ENCODE measurements at regions not wholly inside any gene's neighbourhood (a gene's known extent, or its start where the extent isn't known, plus 50 kb on each side); places are given as distances from the start of the nearest gene placed in this dataset.

DNA sequence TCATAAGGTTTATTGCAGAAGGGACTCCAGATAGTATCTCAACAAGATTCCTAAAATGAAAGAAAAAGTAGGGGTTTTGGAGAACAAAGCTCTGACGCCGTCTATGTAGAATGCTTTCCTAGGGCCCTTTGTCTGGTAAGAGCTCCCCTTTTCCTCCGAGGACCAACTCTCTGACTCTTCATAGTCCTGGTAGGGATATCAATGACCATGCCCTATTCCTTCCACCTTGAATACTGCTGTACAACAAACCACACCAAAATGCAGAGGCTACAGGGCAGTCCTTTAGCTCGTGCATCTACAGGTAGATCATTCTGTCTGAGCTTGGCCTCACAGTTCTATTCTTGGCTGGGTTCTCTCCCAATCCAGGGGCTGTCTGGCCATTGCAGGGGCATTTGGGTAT lies 190.3 kb downstream of the WDR11 start:
- no peak for DNase-seq

DNA sequence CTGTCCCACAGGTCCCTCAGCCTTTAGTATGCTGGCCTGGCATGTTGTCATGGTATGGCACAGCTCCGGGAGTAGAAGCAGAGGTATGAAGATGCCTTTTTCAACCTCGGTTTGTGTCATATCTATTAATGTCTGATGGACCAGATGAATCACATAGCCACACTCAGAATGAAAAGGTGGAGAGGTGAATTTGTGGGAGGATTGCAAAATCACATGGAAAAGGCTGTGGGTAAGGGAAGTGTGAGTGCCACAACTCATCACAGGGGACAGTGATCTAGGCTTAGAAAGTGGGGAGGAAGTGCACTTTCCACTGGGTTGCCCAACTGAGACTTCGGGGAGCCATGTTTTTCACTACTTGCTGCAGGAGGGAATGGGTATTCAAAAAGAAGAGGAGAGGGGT lies 190.7 kb downstream of the WDR11 start:
- no peak for DNase-seq

GRCh38 chr10:121042342-121042741 lies 191.2 kb downstream of the WDR11 start:
- DNase-seq = no peak

- DNase-seq = no peak
These were observed 192.1 kb downstream of the WDR11 start for GRCh38 chr10:121043124-121043849.

- DNase-seq = no peak
These were observed 197.6 kb downstream of the WDR11 start for GRCh38 chr10:121048749-121049148.

DNA sequence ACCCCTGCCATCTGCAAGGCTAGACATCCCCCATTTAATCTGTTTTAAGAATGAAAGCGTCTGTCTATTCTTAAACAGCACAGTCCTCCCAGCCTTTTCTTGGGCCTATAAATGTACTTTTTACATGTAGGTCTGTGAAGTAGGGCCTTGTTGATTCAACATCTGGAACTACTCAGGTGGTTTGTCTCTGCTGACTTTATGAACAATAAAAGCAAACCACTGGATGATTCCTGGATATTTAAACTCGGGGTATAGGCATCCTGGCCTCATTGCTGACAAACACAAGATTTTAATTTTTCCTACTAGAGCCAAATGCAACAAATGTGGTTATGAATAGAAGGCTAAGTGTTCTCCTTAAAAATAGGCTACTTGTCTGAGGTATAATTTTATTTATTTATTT lies 198.3 kb downstream of the WDR11 start:
- no peak for DNase-seq

DNA sequence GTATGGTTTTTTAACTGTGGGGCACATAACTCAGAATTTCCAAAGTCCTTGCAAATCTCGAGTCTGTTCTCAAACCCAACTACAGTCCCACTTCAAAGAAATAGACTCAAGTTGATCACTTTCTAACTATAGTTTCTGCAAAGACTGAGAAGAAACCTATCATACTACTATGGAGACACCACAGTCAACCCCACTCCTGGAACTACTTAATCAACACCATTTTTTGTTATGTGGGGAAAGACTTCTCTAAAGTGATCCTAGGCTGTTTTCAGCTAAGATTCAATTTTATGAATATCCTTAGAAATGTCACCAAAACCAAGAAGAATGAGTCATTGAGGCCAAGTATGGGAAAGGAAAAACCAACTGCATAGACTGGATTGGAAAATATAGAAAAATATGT lies 198.8 kb downstream of the WDR11 start:
- DNase-seq = no peak

DNA sequence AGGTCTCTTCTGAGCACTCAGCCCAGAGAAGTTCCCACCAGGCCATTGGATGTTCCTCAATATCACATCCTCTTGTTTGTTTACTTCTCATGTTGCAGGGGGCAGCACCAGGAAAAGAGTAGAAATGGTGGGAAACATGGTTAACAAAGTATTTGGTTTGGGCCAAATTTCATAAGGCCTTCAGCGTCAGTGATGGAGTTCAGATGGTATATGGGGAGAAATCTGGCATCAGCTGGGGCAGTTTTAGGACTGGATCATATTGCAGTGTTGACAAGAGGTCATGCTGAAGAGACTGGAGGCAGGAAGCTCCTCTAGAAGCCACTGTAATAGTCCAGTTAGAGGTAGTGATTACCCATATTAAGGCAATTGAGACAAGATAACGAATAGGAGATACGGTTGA lies 200.0 kb downstream of the WDR11 start:
- no peak for DNase-seq

- no peak for DNase-seq
These were observed 200.6 kb downstream of the WDR11 start for GRCh38 chr10:121051696-121052279.

GRCh38 chr10:121053151-121053550 lies 202.0 kb downstream of the WDR11 start:
- no peak for DNase-seq

GRCh38 chr10:121054874-121055273 lies 203.7 kb downstream of the WDR11 start:
- no peak for DNase-seq

- DNase-seq = no peak
These were observed 206.1 kb downstream of the WDR11 start for GRCh38 chr10:121057269-121057668.

DNA sequence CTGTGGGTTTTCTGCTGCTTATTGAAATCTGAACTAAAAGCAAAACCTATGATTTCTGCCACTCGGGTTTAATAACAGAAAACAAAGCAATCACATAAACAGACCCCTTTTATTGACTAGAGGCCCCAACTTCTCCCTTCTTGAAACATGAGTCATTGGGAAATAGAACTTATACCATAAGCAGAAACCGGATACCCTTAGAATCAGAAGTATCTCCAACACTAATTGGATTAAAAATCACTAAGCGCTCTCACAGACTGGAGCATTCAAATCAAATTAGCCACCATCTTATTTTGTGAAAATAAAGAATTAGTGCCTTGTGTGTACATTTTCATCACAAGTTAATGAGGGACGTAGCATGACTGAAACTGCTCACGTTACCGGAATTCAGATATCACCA lies 206.9 kb downstream of the WDR11 start:
- DNase-seq = no peak

DNA sequence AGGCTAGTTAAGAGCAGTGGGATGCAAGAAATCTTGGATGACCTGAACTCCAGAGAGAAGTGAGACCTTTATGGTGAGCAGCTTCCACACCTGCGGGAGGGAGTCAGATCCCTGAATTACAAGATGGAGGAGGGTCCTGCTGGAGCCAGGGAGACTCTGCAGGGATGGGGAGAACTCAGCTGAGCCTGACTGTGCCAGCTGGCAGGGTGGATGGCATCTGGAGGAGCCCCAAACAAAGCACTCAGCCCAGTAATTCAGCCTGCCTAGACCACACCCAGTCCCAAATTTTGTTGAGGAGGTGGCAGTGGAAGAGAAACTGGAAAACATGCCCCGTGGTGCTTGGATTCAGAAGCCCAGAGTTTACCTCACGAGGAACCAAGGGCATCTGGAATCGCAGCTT lies 208.2 kb downstream of the WDR11 start:
- DNase-seq = no peak

- DNase-seq = no peak
These were observed 211.0 kb downstream of the WDR11 start for GRCh38 chr10:121062115-121062514.

- DNase-seq = no peak
These were observed 212.6 kb downstream of the WDR11 start for GRCh38 chr10:121063744-121064143.

DNA sequence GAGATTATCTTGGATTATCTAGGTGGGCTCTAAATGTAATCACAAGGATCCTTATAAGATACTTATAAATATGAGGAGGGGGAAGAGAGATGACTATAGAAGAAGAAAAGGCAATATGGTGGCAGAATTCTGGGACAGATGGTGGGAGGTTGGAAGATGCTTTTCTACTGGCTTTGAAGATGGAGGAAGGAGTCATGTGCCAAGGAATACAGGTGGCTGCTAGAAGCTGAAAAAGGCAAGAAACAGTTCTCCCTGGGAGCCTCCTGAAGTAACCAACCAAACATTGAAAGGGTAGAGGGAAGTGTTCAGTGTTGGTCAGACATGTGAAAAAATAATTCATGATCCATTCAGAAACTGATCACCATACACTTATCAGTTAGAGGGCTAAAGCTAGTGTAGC lies 213.3 kb downstream of the WDR11 start:
- DNase-seq = no peak

- no peak for DNase-seq
These were observed 214.2 kb downstream of the WDR11 start for GRCh38 chr10:121065330-121065729.

DNA sequence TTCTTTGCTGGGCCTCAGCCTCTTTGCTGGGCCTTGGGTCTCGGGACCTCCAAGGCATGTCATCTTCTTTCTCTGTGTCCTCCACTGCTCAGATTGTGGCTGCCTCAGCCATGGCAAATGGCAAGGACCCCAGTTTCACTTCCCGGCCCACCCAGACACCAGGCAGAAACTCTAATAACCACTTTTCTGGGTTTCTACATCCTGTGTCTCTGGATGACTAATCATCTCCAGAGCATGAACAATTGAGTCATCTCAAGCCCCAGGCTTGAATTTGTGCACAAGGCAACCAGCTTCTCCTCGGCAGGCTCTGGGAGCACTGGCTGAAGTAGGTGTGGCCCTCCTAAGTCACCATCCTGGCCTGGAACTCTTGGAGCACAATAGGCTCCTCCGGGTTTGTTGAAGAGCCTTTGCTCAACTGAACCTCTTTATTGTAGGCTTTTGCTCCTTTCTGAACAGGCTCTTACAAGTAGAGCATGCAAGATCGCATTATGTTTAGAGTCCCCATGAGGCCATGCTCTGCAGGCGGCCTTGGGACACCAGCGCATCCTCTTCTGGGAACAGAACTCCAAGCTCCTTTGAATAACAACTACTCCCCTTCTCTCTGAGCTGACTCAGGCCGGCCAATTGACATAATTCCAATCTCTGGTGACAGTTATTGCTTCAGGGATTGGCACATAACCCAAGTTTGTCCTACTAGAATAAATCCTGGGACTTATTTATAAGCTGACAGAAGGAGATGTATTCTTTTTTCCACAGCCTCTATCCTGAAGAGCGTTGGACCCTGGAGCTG lies 218.1 kb downstream of the WDR11 start:
- no peak for DNase-seq

DNA sequence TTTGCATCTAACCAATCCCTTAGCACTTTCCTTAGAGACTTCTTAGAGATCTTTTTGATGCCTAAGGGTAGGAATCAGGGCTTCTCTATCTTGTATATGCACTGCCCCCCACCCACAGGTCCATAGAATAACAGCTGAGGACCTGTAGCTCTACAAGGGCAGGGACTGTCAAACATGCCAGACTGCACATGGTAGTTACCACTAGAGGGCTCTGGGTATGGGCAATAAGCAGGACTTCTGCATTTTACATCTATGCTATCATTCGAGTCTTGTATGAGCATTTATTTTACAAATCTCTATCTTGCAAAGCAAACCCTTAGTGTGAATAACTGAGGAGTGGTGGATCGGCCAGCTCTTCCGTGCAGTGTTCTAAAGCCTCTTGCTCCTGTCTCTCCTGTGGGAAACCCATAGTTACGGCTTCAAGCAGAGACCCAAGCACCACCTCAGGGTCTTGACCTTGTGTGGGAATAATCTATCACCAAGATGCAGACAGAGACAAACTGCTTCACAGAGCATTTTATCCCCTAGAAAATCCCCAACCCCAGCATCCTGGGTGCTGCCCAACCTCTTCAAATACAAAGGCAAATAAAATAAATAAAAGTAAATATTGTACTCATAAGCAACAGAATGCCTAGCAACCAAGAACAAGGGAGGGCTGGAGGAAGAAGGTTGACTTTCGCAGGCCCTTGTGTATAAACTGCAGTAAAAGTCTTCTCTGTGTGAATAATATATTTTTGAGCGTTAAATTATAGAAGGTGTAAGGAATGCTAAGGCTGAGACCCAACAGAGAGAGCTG lies 219.3 kb downstream of the WDR11 start:
- DNase-seq = no peak

- DNase-seq = no peak
These were observed 220.7 kb downstream of the WDR11 start for GRCh38 chr10:121071901-121072300.

DNA sequence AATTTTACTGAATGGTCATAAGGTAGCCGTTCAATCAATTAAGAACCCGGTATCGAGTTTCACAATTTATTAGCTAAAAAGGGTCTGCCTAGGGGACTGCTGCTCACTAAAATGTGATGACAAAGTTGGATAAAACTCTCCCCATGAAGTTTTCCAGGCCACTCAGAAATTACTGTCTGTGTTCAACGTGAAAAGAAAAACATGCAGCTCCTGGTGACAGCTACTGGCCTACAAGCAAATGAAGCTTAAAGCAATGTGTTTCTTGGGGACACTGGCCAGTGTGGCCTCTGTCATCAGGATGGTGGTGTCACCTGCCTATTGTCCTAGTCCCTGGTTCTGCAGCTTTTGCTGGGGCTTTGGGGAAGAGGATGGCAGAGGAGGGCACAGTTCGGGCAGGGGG lies 222.6 kb downstream of the WDR11 start:
- no peak for DNase-seq

Data from stimulated activated CD4-positive, alpha-beta T cell treated with anti-CD3 and anti-CD28 coated beads, Interleukin-4, amount 100 ng/mL, for 1 hour (primary cell).